ENCODE measurements at regions not wholly inside any gene's neighbourhood (a gene's known extent, or its start where the extent isn't known, plus 50 kb on each side); places are given as distances from the start of the nearest gene placed in this dataset.

- DNase-seq, result no peak
Observed at GRCh38 chr2:8629402-8629801, 52.5 kb upstream of the ID2 start.

GRCh38 chr2:8630676-8631464 lies 51.0 kb upstream of the ID2 start:
- peak; percentile 70 for DNase-seq

GRCh38 chr2:8631465-8632005 lies 50.3 kb upstream of the ID2 start:
- no peak for DNase-seq

Data from NCI-H82 (cell line).